B cell (primary cell): ENCODE measurements at regions not wholly inside any gene's neighbourhood (a gene's known extent, or its start where the extent isn't known, plus 50 kb on each side); places are given as distances from the start of the nearest gene placed in this dataset.

Experiments used
- ATAC-seq: fragments of 200-7000 bp; cut with Tn5 transposase; one replicate; pipeline ENCODE4 v1.10.0; 2021; ENCODE audit warnings: low read depth, mild to moderate bottlenecking, moderate number of reproducible peaks, moderate library complexity
- CTCF ChIA-PET: fragments of 350-600 bp; sonication (Branson Sonifier 250); formaldehyde crosslinking; loops from one replicate; lab custom pipeline; 2021; ENCODE audit warnings: antibody characterized with exemption, inconsistent platforms; lab: Charles Lee
- POLR2A ChIA-PET: fragments of 350-600 bp; sonication (Branson Sonifier 250); formaldehyde crosslinking; loops from one replicate; lab custom pipeline; 2021; ENCODE audit warnings: antibody characterized with exemption; lab: Charles Lee
- DNase-seq: peaks from one replicate; pipeline ENCODE4 v3.0.0; 2013
- H2AFZ ChIP-seq: 2 replicates; pipeline ENCODE4 v1.6.1; 2012; ENCODE audit warnings: mild to moderate bottlenecking, low read depth, low read length; ENCODE audit not compliant: insufficient read depth, poor library complexity, severe bottlenecking
- H3K27ac ChIP-seq, 2 donors: 1 replicate in 1 of 2; 2 replicates in 1 of 2; pipeline ENCODE4 v1.5.1; 2012 to 2013; ENCODE audit warnings: low read length in 2 of 2, mild to moderate bottlenecking in 2 of 2, moderate library complexity in 1 of 2
- H3K27me3 ChIP-seq, 4 experiments: fragments of 200-600 bp in 1 of 4; sonication (generic) in 1 of 4; replicated peaks in 1 of 4; 1 replicate in 2 of 4; 2 replicates in 2 of 4; pipeline versions ENCODE4 v1.6.1 to v1.7.0; 2013 to 2016; ENCODE audit warnings: low read length in 3 of 4, mild to moderate bottlenecking in 2 of 4, mixed read lengths in 1 of 4, moderate library complexity in 1 of 4; ENCODE audit not compliant: insufficient read depth in 4 of 4, control insufficient read depth in 3 of 4; ENCODE audit errors: control extremely low read depth in 1 of 4
- H3K36me3 ChIP-seq, 2 experiments: replicated peaks in 1 of 2; 1 replicate in 1 of 2; 2 replicates in 1 of 2; pipeline versions ENCODE4 v1.6.1 to v1.7.1; 2013; ENCODE audit warnings: low read length in 1 of 2; ENCODE audit not compliant: insufficient read depth in 2 of 2, control insufficient read depth in 1 of 2; ENCODE audit errors: control extremely low read depth in 1 of 2, extremely low read depth in 1 of 2
- H3K4me1 ChIP-seq, 2 donors: fragments of 200-600 bp in 1 of 2; sonication (generic) in 1 of 2; 1 replicate in 1 of 2; 2 replicates in 1 of 2; pipeline versions ENCODE4 v1.5.1 to v1.6.1; 2013 to 2017; ENCODE audit warnings: low read length in 2 of 2; ENCODE audit not compliant: control insufficient read depth in 2 of 2, insufficient read depth in 2 of 2
- H3K4me2 ChIP-seq: replicated peaks from 2 replicates; pipeline ENCODE3; 2012; ENCODE audit warnings: mild to moderate bottlenecking, low read depth, low read length; ENCODE audit not compliant: poor library complexity, severe bottlenecking
- H3K4me3 ChIP-seq, 5 experiments: fragments of 200-600 bp in 1 of 5; sonication (generic) in 1 of 5; 1 replicate in 3 of 5; 2 replicates in 2 of 5; pipeline versions ENCODE4 v1.5.1 to v1.7.0; 2011 to 2016; ENCODE audit warnings: low read length in 4 of 5, mild to moderate bottlenecking in 4 of 5, low read depth in 2 of 5, control low read depth in 1 of 5, moderate library complexity in 1 of 5; ENCODE audit not compliant: insufficient read depth in 1 of 5; ENCODE audit errors: control extremely low read depth in 1 of 5, extremely low read depth in 1 of 5
- H3K79me2 ChIP-seq: fragments of 200-600 bp; sonication (generic); one replicate; pipeline ENCODE4 v1.6.0; 2016; ENCODE audit warnings: low read length; ENCODE audit not compliant: control insufficient read depth, insufficient read depth
- H3K9ac ChIP-seq: fragments of 200-600 bp; sonication (generic); 2 replicates; pipeline ENCODE4 v1.6.1; 2017; ENCODE audit warnings: mild to moderate bottlenecking, low read length, moderate library complexity
- H3K9me3 ChIP-seq, 3 donors: one replicate each; pipeline versions ENCODE4 v1.6.1 to v1.7.1; 2013; ENCODE audit warnings: low read length in 2 of 3; ENCODE audit not compliant: control insufficient read depth in 2 of 3, insufficient read depth in 1 of 3; ENCODE audit errors: control extremely low read depth in 1 of 3
- H4K20me1 ChIP-seq: 2 replicates; pipeline ENCODE4 v1.6.0; 2012; ENCODE audit warnings: mild to moderate bottlenecking, low read length; ENCODE audit not compliant: insufficient read depth, control insufficient read depth, poor library complexity, severe bottlenecking
- H3K27ac Mint-ChIP-seq: one replicate; pipeline ENCODE4 v1.8.0; 2021; ENCODE audit warnings: mixed read lengths
- H3K27me3 Mint-ChIP-seq: one replicate; pipeline ENCODE4 v1.8.0; 2021; ENCODE audit warnings: mixed read lengths
- H3K4me1 Mint-ChIP-seq: one replicate; pipeline ENCODE4 v1.8.0; 2021; ENCODE audit warnings: mixed read lengths
- H3K4me3 Mint-ChIP-seq: one replicate; pipeline ENCODE4 v1.8.0; 2021; ENCODE audit warnings: mixed read lengths
- H3K9me3 Mint-ChIP-seq: one replicate; pipeline ENCODE4 v1.8.0; 2022; ENCODE audit warnings: mixed read lengths; ENCODE audit not compliant: insufficient read depth
- CTCF ChIP-seq: fragments of 200-600 bp; IDR thresholded peaks from one replicate; pipeline ENCODE4 v1.8.0; 2022; ENCODE audit warnings: antibody characterized with exemption, mild to moderate bottlenecking
- EZH2 ChIP-seq: IDR thresholded peaks from 2 replicates; pipeline ENCODE4 v1.6.1; 2012; ENCODE audit warnings: borderline replicate concordance, low read depth, mild to moderate bottlenecking, moderate library complexity, low read length; ENCODE audit not compliant: insufficient read depth, poor library complexity, severe bottlenecking
- WGBS: methylation state at CpG from one replicate; pipeline ENCODE4 v1.1.5; 2013; ENCODE audit warnings: missing lambda C conversion rate; ENCODE audit not compliant: insufficient coverage; 5-methylcytosine and 5-hydroxymethylcytosine counted together
- intact Hi-C: fragments of 100-400 bp; cut with micrococcal nuclease; formaldehyde crosslinking; loops from one replicate; pipeline ENCODE4 v1.10.0; 2022

- no peak for TF ChIP-seq EZH2
- TF ChIP-seq CTCF: no peak
- H4K20me1 ChIP-seq: no peaks in the 10 kb centered on the region
- H3K4me3 ChIP-seq: no peak overlapping the region
- ChIA-PET POLR2A (no interaction called here), CTCF (no interaction called here)
- H3K9ac ChIP-seq: no peak overlapping the region
- H3K9me3 ChIP-seq: no peaks in the 10 kb centered on the region
- no peak overlapping the region for H3K4me2 ChIP-seq
- H3K9me3 Mint-ChIP-seq: peaks cover 3% of the 10 kb centered on the region
- H3K4me1 Mint-ChIP-seq: no peaks in the 10 kb centered on the region
- H2AFZ ChIP-seq: no peak overlapping the region
- ATAC-seq: no peak
- 0% methylated on average over 1 of the region's 2 CpGs for WGBS
- H3K27ac ChIP-seq: no peak overlapping the region
- no peak overlapping the region for H3K27ac Mint-ChIP-seq
- H3K27me3 ChIP-seq: no peaks in the 10 kb centered on the region
- no peaks in the 10 kb centered on the region for H3K36me3 ChIP-seq
- no peaks in the 10 kb centered on the region for H3K79me2 ChIP-seq
- no peaks in the 10 kb centered on the region for H3K4me1 ChIP-seq
- DNase-seq: no peak
- H3K4me3 Mint-ChIP-seq: no peak overlapping the region
- intact Hi-C loops: no loop called here
- H3K27me3 Mint-ChIP-seq: no peaks in the 10 kb centered on the region
These were observed 1558.5 kb downstream of the EFNB2 start for GRCh38 chr13:104976986-104977385.

- no peak overlapping the region for H3K4me2 ChIP-seq
- H3K9ac ChIP-seq: no peak overlapping the region
- H3K4me1 ChIP-seq: no peaks in the 10 kb centered on the region
- H3K27ac ChIP-seq: no peak overlapping the region
- no peaks in the 10 kb centered on the region for H3K9me3 ChIP-seq
- H4K20me1 ChIP-seq: no peaks in the 10 kb centered on the region
- Mint-ChIP-seq H3K27me3 (no peaks in the 10 kb centered on the region), H3K9me3 (peaks cover 3% of the 10 kb centered on the region), H3K4me3 (no peak overlapping the region), H3K27ac (no peak overlapping the region), H3K4me1 (no peaks in the 10 kb centered on the region)
- 0% methylated on average over 1 of the region's 4 CpGs for WGBS
- H3K27me3 ChIP-seq: no peaks in the 10 kb centered on the region
- POLR2A ChIA-PET: no interaction called here
- no peak for TF ChIP-seq CTCF
- TF ChIP-seq EZH2: no peak
- no peak for DNase-seq
- no peak for ATAC-seq
- H2AFZ ChIP-seq: no peak overlapping the region
- intact Hi-C loops: no loop called here
- H3K4me3 ChIP-seq: no peak overlapping the region
- CTCF ChIA-PET: no interaction called here
- no peaks in the 10 kb centered on the region for H3K79me2 ChIP-seq
- no peaks in the 10 kb centered on the region for H3K36me3 ChIP-seq
These were observed 1560.2 kb downstream of the EFNB2 start for GRCh38 chr13:104975272-104975671.
